A673 (cell line): ENCODE measurements at regions not wholly inside any gene's neighbourhood (a gene's known extent, or its start where the extent isn't known, plus 50 kb on each side); places are given as distances from the start of the nearest gene placed in this dataset.

Source experiments
- BruUV-seq: library from RNA; stranded (reverse); fragments of 400-500 nt; replicated peaks from 2 replicates; lab custom pipeline; 2021; lab: Mats Ljungman, UMichigan
- CTCF ChIA-PET: fragments of 300-600 bp; sonication (Branson Sonifier 250); formaldehyde crosslinking; loops from one replicate; lab custom pipeline; 2022; ENCODE audit warnings: antibody characterized with exemption; lab: Charles Lee
- POLR2A ChIA-PET: fragments of 300-600 bp; sonication (Branson Sonifier 250); formaldehyde crosslinking; loops from one replicate; lab custom pipeline; 2022; ENCODE audit warnings: antibody characterized with exemption; ENCODE audit not compliant: low non-redundant PET; lab: Charles Lee
- DNase-seq: peaks from one replicate; pipeline ENCODE4 v3.0.0-alpha.2; 2015; ENCODE audit warnings: low spot score
- H3K27ac ChIP-seq: fragments of 200-600 bp; sonication (generic); 2 replicates; pipeline ENCODE4 v1.5.1; 2016; ENCODE audit warnings: mixed run types, low read depth, mild to moderate bottlenecking, mixed read lengths, antibody characterized with exemption, low read length; ENCODE audit not compliant: poor library complexity, severe bottlenecking
- H3K27me3 ChIP-seq: fragments of 200-600 bp; sonication (generic); replicated peaks from 2 replicates; pipeline ENCODE4 v1.6.1; 2017; ENCODE audit warnings: mixed run types, low read depth, mild to moderate bottlenecking, mixed read lengths, antibody characterized with exemption, low read length; ENCODE audit not compliant: insufficient read depth, poor library complexity
- H3K36me3 ChIP-seq: fragments of 200-600 bp; sonication (generic); 2 replicates; pipeline ENCODE4 v1.6.1; 2016; ENCODE audit warnings: mixed run types, mild to moderate bottlenecking, mixed read lengths, antibody characterized with exemption, low read length; ENCODE audit not compliant: insufficient read depth, poor library complexity, severe bottlenecking
- H3K4me1 ChIP-seq: fragments of 200-600 bp; sonication (generic); 2 replicates; pipeline ENCODE4 v1.6.1; 2017; ENCODE audit warnings: mixed run types, mild to moderate bottlenecking, mixed read lengths, antibody characterized with exemption, low read length; ENCODE audit not compliant: insufficient read depth, poor library complexity, severe bottlenecking
- H3K4me3 ChIP-seq: fragments of 200-600 bp; sonication (generic); 2 replicates; pipeline ENCODE4 v1.5.1; 2016; ENCODE audit warnings: low read depth, mixed run types, mild to moderate bottlenecking, mixed read lengths, low read length; ENCODE audit not compliant: poor library complexity, severe bottlenecking
- H3K9me3 ChIP-seq: fragments of 200-600 bp; sonication (generic); 2 replicates; pipeline ENCODE4 v1.6.1; 2016; ENCODE audit warnings: mixed run types, low read depth, mild to moderate bottlenecking, mixed read lengths, antibody characterized with exemption, low read length; ENCODE audit not compliant: poor library complexity, severe bottlenecking
- EZH2 ChIP-seq: fragments of 200-600 bp; sonication (generic); IDR thresholded peaks from 2 replicates; pipeline ENCODE4 v1.6.1; 2017; ENCODE audit warnings: borderline replicate concordance, low read depth, mild to moderate bottlenecking, mixed read lengths, antibody characterized with exemption, low read length; ENCODE audit not compliant: poor library complexity, severe bottlenecking
- intact Hi-C: fragments of 100-400 bp; cut with micrococcal nuclease; formaldehyde crosslinking; loops from one replicate; pipeline ENCODE4 v1.10.0; 2022; ENCODE audit not compliant: unreplicated experiment
- TF ChIP-seq, protein P1 (sequence below): fragments of 300-800, 200-600 bp; sonication (generic); conservative IDR thresholded peaks from 2 replicates; pipeline ENCODE4 v1.5.1; 2017; ENCODE audit warnings: low read depth, mild to moderate bottlenecking, antibody characterized with exemption, low read length, moderate library complexity, mixed read lengths

DNA sequence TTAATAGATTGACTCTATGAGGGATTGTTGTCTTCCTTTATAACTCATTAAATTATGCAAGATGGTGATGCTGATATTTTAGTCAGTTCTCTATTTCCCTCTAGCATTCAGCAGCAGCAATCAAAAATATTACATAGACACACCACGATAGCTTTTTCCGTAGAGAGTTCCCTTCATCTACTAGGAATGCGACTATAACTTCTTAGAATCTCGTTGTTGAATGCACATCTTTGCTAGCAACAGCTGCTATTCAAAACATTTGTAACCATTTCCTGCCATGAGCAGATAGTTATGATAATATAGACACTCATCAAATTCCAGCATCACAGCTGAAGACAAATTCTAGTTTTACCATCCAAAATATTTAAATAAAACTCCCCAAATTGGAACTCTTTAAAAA, 147.4 kb upstream of the FGF13 start:
- no peaks in the 10 kb centered on the region for H3K36me3 ChIP-seq
- peak overlapping the region; percentile 30 for H3K27ac ChIP-seq
- TF ChIP-seq, protein P1, sequence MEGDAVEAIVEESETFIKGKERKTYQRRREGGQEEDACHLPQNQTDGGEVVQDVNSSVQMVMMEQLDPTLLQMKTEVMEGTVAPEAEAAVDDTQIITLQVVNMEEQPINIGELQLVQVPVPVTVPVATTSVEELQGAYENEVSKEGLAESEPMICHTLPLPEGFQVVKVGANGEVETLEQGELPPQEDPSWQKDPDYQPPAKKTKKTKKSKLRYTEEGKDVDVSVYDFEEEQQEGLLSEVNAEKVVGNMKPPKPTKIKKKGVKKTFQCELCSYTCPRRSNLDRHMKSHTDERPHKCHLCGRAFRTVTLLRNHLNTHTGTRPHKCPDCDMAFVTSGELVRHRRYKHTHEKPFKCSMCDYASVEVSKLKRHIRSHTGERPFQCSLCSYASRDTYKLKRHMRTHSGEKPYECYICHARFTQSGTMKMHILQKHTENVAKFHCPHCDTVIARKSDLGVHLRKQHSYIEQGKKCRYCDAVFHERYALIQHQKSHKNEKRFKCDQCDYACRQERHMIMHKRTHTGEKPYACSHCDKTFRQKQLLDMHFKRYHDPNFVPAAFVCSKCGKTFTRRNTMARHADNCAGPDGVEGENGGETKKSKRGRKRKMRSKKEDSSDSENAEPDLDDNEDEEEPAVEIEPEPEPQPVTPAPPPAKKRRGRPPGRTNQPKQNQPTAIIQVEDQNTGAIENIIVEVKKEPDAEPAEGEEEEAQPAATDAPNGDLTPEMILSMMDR: no peak
- no peak for TF ChIP-seq EZH2
- POLR2A ChIA-PET: no interaction called here
- DNase-seq: no peak
- H3K4me1 ChIP-seq: peaks cover 15% of the 10 kb centered on the region
- intact Hi-C loops: loop anchor here (10.0 kb wide), 1 partner anchor 216 kb away; no protein-coding TSS in a partner anchor
- CTCF ChIA-PET: interaction anchor here (0.5 kb wide), 1 partner anchor 55 kb away, joined by 3 read pairs; no protein-coding TSS in a partner anchor
- no peaks in the 10 kb centered on the region for H3K9me3 ChIP-seq
- no TSS peak for BruUV-seq
- H3K4me3 ChIP-seq: no peak overlapping the region
- no peaks in the 10 kb centered on the region for H3K27me3 ChIP-seq

GRCh38 chrX:138858438-138858837, 146.9 kb upstream of the FGF13 start:
- Histone ChIP-seq H3K36me3 (no peaks in the 10 kb centered on the region), H3K4me3 (no peak overlapping the region), H3K9me3 (no peaks in the 10 kb centered on the region), H3K27ac (peak overlapping the region; percentile 50), H3K27me3 (no peaks in the 10 kb centered on the region), H3K4me1 (peaks cover 21% of the 10 kb centered on the region)
- intact Hi-C loops: loop anchor here (10.0 kb wide), 1 partner anchor 216 kb away; no protein-coding TSS in a partner anchor
- BruUV-seq: no TSS peak
- peak; percentile 74 for DNase-seq
- TF ChIP-seq EZH2: no peak
- TF ChIP-seq, protein P1: no peak
- CTCF ChIA-PET: interaction anchor here (0.5 kb wide), 1 partner anchor 56 kb away, joined by 3 read pairs; no protein-coding TSS in a partner anchor
- POLR2A ChIA-PET: interaction anchor here (0.6 kb wide), 1 partner anchor 314 kb away, joined by 3 read pairs; no protein-coding TSS in a partner anchor

- H3K4me3 ChIP-seq: no peak overlapping the region
- peaks cover 24% of the 10 kb centered on the region for H3K4me1 ChIP-seq
- no peaks in the 10 kb centered on the region for H3K36me3 ChIP-seq
- no peaks in the 10 kb centered on the region for H3K9me3 ChIP-seq
- POLR2A ChIA-PET: no interaction called here
- no peak for DNase-seq
- H3K27me3 ChIP-seq: no peaks in the 10 kb centered on the region
- CTCF ChIA-PET: no interaction called here
- BruUV-seq: no TSS peak
- intact Hi-C loops: loop anchor here (10.0 kb wide), 1 partner anchor 218 kb away; no protein-coding TSS in a partner anchor
- no peak overlapping the region for H3K27ac ChIP-seq
- TF ChIP-seq, protein P1: no peak
These were observed 145.5 kb upstream of the FGF13 start for GRCh38 chrX:138856881-138857604.
